Liver (tissue), 8 donors: ENCODE measurements at regions not wholly inside any gene's neighbourhood (a gene's known extent, or its start where the extent isn't known, plus 50 kb on each side); places are given as distances from the start of the nearest gene placed in this dataset.

Experiments used
- DNase-seq: peaks from one replicate; pipeline ENCODE4 v3.0.0-alpha.2; 2017; ENCODE audit warnings: low spot score
- H3K27ac ChIP-seq, 2 donors: one replicate each; pipeline ENCODE4 v1.7.0; 2013; ENCODE audit warnings: inconsistent platforms in 2 of 2, low read length in 2 of 2, control low read depth in 1 of 2, low read depth in 1 of 2, mild to moderate bottlenecking in 1 of 2
- H3K27me3 ChIP-seq, 4 donors: one replicate each; pipeline versions ENCODE4 v1.6.1 to v1.7.0; 2013; ENCODE audit warnings: low read length in 3 of 4, inconsistent platforms in 1 of 4, mild to moderate bottlenecking in 1 of 4, moderate library complexity in 1 of 4; ENCODE audit not compliant: control insufficient read depth in 4 of 4, insufficient read depth in 4 of 4
- H3K36me3 ChIP-seq, 4 donors: one replicate each; pipeline versions ENCODE4 v1.6.1 to v1.7.0; 2013; ENCODE audit warnings: low read length in 3 of 4, mild to moderate bottlenecking in 3 of 4, low read depth in 1 of 4, moderate library complexity in 1 of 4; ENCODE audit not compliant: control insufficient read depth in 4 of 4, insufficient read depth in 3 of 4
- H3K4me1 ChIP-seq, 4 donors: one replicate each; pipeline versions ENCODE4 v1.6.1 to v1.7.0; 2013; ENCODE audit warnings: low read length in 3 of 4, mild to moderate bottlenecking in 3 of 4, moderate library complexity in 1 of 4; ENCODE audit not compliant: control insufficient read depth in 4 of 4, insufficient read depth in 4 of 4
- H3K4me3 ChIP-seq, 3 donors: one replicate each; pipeline versions ENCODE4 v1.6.1 to v1.7.0; 2013; ENCODE audit warnings: low read length in 3 of 3, control low read depth in 1 of 3, low read depth in 1 of 3, mild to moderate bottlenecking in 1 of 3
- H3K9ac ChIP-seq, 2 donors: one replicate each; pipeline ENCODE4 v1.7.0; 2013; ENCODE audit warnings: low read length in 2 of 2, mild to moderate bottlenecking in 2 of 2, moderate library complexity in 2 of 2, control low read depth in 1 of 2, low read depth in 1 of 2
- H3K9me3 ChIP-seq, 4 donors: one replicate each; pipeline versions ENCODE4 v1.6.1 to v1.7.0; 2013; ENCODE audit warnings: low read length in 3 of 4; ENCODE audit not compliant: control insufficient read depth in 4 of 4
- ATF3 ChIP-seq: IDR thresholded peaks from 2 replicates; pipeline ENCODE4 v1.6.1; 2016; ENCODE audit warnings: antibody characterized with exemption
- CTCF ChIP-seq: fragments of 150-350 bp; IDR thresholded peaks from 2 replicates; pipeline ENCODE4 v1.5.1; 2017; ENCODE audit warnings: improper control_type of control experiment, low read depth, low read length; ENCODE audit not compliant: missing input control
- EGR1 ChIP-seq, 2 donors: IDR thresholded peaks; 2 replicates each; pipeline ENCODE4 v1.6.1; 2016 to 2018; ENCODE audit warnings: antibody characterized with exemption in 2 of 2, low read depth in 2 of 2
- FOXA1 ChIP-seq: IDR thresholded peaks from 2 replicates; pipeline ENCODE4 v1.6.1; 2016; ENCODE audit warnings: antibody characterized with exemption
- FOXA2 ChIP-seq: IDR thresholded peaks from 2 replicates; pipeline ENCODE4 v1.6.1; 2016; ENCODE audit warnings: antibody characterized with exemption
- GABPA ChIP-seq, 2 donors: IDR thresholded peaks in 1 of 2; conservative IDR thresholded peaks in 1 of 2; 2 replicates each; pipeline ENCODE4 v1.6.1; 2016; ENCODE audit warnings: antibody characterized with exemption in 2 of 2, mild to moderate bottlenecking in 1 of 2, moderate library complexity in 1 of 2
- HNF4A ChIP-seq, 2 donors: conservative IDR thresholded peaks; 2 replicates each; pipeline ENCODE4 v1.6.1; 2016; ENCODE audit warnings: antibody characterized with exemption in 2 of 2, mild to moderate bottlenecking in 2 of 2
- HNF4G ChIP-seq: IDR thresholded peaks from 2 replicates; pipeline ENCODE4 v1.6.1; 2016; ENCODE audit warnings: antibody characterized with exemption
- JUND ChIP-seq, 2 donors: IDR thresholded peaks; 2 replicates each; pipeline ENCODE4 v1.6.1; 2016; ENCODE audit warnings: antibody characterized with exemption in 2 of 2
- MAX ChIP-seq: IDR thresholded peaks from 2 replicates; pipeline ENCODE4 v1.6.1; 2016; ENCODE audit warnings: antibody characterized with exemption
- NR2F2 ChIP-seq: IDR thresholded peaks from 2 replicates; pipeline ENCODE4 v1.6.1; 2016; ENCODE audit warnings: antibody characterized with exemption
- RAD21 ChIP-seq, 2 donors: IDR thresholded peaks; 2 replicates each; pipeline ENCODE4 v1.6.1; 2016; ENCODE audit warnings: antibody characterized with exemption in 2 of 2, mild to moderate bottlenecking in 2 of 2
- REST ChIP-seq: IDR thresholded peaks from 2 replicates; pipeline ENCODE4 v1.6.1; 2016; ENCODE audit warnings: antibody characterized with exemption, mild to moderate bottlenecking
- RXRA ChIP-seq, 2 donors: IDR thresholded peaks; 2 replicates each; pipeline ENCODE4 v1.6.1; 2017 to 2018; ENCODE audit warnings: antibody characterized with exemption in 2 of 2, mild to moderate bottlenecking in 1 of 2
- SP1 ChIP-seq: IDR thresholded peaks from 2 replicates; pipeline ENCODE4 v1.6.1; 2018; ENCODE audit warnings: antibody characterized with exemption, mild to moderate bottlenecking
- TAF1 ChIP-seq: conservative IDR thresholded peaks from 2 replicates; pipeline ENCODE4 v1.6.1; 2016; ENCODE audit warnings: antibody characterized with exemption, mild to moderate bottlenecking
- YY1 ChIP-seq: IDR thresholded peaks from 2 replicates; pipeline ENCODE4 v1.6.1; 2016; ENCODE audit warnings: antibody characterized with exemption, mild to moderate bottlenecking
- ZBTB33 ChIP-seq: IDR thresholded peaks from 2 replicates; pipeline ENCODE4 v1.6.1; 2016; ENCODE audit warnings: antibody characterized with exemption
- WGBS: extraction: QIAGEN DNeasy Blood & Tissue Kit; methylation state at CpG from one replicate; pipeline ENCODE4 v1.1.7; 2013; 5-methylcytosine and 5-hydroxymethylcytosine counted together
- donor health status: healthy.
- donor health status: healthy.
- donor health status: healthy.
- donor health status: healthy.
- donor health status: healthy.

GRCh38 chr12:113683574-113683973, 211.9 kb upstream of the LHX5 start:
- no peak for DNase-seq
- no peak overlapping the region for H3K9ac ChIP-seq
- no peak overlapping the region for H3K4me3 ChIP-seq
- H3K27me3 ChIP-seq: peaks cover 0 to 9% (median 0%) of the 10 kb centered on the region in 4 donors
- no peak overlapping the region for H3K27ac ChIP-seq
- 57% methylated on average over 7 of the region's 7 CpGs for WGBS
- TF ChIP-seq EGR1 (IDR thresholded peaks at IDR 0.05; ENCODE audit: low read depth in 2 of 2) (no peak), YY1 (no peak), FOXA1 (no peak), RAD21 (IDR thresholded peaks at IDR 0.05) (no peak), HNF4G (no peak), RXRA (IDR thresholded peaks at IDR 0.05) (no peak), JUND (IDR thresholded peaks at IDR 0.05) (no peak)
- no peaks in the 10 kb centered on the region for H3K9me3 ChIP-seq
- no peaks in the 10 kb centered on the region for H3K36me3 ChIP-seq
- H3K4me1 ChIP-seq: no peaks in the 10 kb centered on the region

- no peaks in the 10 kb centered on the region for H3K9me3 ChIP-seq
- no peak overlapping the region for H3K9ac ChIP-seq
- no peak overlapping the region for H3K27ac ChIP-seq
- H3K27me3 ChIP-seq: peaks cover 0 to 12% (median 2%) of the 10 kb centered on the region in 4 donors
- H3K36me3 ChIP-seq: no peaks in the 10 kb centered on the region
- WGBS: 83% methylated on average over 1 of the region's 1 CpG
- no peak overlapping the region for H3K4me3 ChIP-seq
- no peak for TF ChIP-seq SP1
- TF ChIP-seq REST: no peak
- TF ChIP-seq RXRA (IDR thresholded peaks at IDR 0.05): no peak
- no peak for TF ChIP-seq CTCF
- TF ChIP-seq FOXA1: no peak
- no peak for TF ChIP-seq YY1
- no peak for TF ChIP-seq ZBTB33
- no peak for TF ChIP-seq TAF1
- TF ChIP-seq HNF4A (conservative IDR thresholded peaks at IDR 0.05): no peak
- no peak for TF ChIP-seq RAD21 (IDR thresholded peaks at IDR 0.05)
- TF ChIP-seq MAX: no peak
- no peak for TF ChIP-seq EGR1 (IDR thresholded peaks at IDR 0.05; ENCODE audit: low read depth in 2 of 2)
- TF ChIP-seq ATF3: no peak
- no peak for TF ChIP-seq GABPA (IDR thresholded peaks at IDR 0.05 in 1 of 2, conservative IDR thresholded peaks at IDR 0.05 in 1 of 2)
- TF ChIP-seq HNF4G: no peak
- no peak for TF ChIP-seq FOXA2
- TF ChIP-seq JUND (IDR thresholded peaks at IDR 0.05): no peak
- TF ChIP-seq NR2F2: no peak
- no peaks in the 10 kb centered on the region for H3K4me1 ChIP-seq
- DNase-seq: no peak
Observed at GRCh38 chr12:113680868-113681267, 209.2 kb upstream of the LHX5 start.
